ENCODE measurements at regions not wholly inside any gene's neighbourhood (a gene's known extent, or its start where the extent isn't known, plus 50 kb on each side); places are given as distances from the start of the nearest gene placed in this dataset.

GRCh38 chr6:4396044-4396443, 260.7 kb upstream of the ECI2 start:
- H3K27ac ChIP-seq (ENCODE audit: insufficient read depth in 1 of 2, low read depth in 1 of 2, low read length in 2 of 2, poor library complexity in 1 of 2, severe bottlenecking in 2 of 2), result no peak overlapping the region
- no peak for DNase-seq
- POLR2A ChIA-PET, result no interaction called here
- WGBS (ENCODE audit: insufficient coverage), result no CpG with 5 or more reads among the region's 2 CpGs
- no peaks in the 10 kb centered on the region for H3K36me3 ChIP-seq (ENCODE audit: control insufficient read depth in 4 of 4, insufficient read depth in 4 of 4, low read length in 3 of 4)
- H3K27me3 ChIP-seq (replicated peaks in 2 of 5; ENCODE audit: control insufficient read depth in 4 of 5, insufficient read depth in 5 of 5, low read length in 4 of 5), result no peaks in the 10 kb centered on the region
- peaks cover 0 to 3% (median 0%) of the 10 kb centered on the region in 5 experiments for H3K9me3 ChIP-seq (ENCODE audit: control extremely low read depth in 1 of 5, control insufficient read depth in 4 of 5, insufficient read depth in 2 of 5, low read depth in 1 of 5, low read length in 4 of 5)
- H3K4me3 ChIP-seq (ENCODE audit: control insufficient read depth in 1 of 7, extremely low read depth in 1 of 7, insufficient read depth in 4 of 7, low read depth in 2 of 7, low read length in 6 of 7), result no peak overlapping the region
- CTCF ChIA-PET, result no interaction called here
- no peaks in the 10 kb centered on the region for H3K4me1 ChIP-seq (ENCODE audit: control extremely low read depth in 1 of 4, control insufficient read depth in 4 of 4, insufficient read depth in 4 of 4, low read length in 3 of 4)

DNA sequence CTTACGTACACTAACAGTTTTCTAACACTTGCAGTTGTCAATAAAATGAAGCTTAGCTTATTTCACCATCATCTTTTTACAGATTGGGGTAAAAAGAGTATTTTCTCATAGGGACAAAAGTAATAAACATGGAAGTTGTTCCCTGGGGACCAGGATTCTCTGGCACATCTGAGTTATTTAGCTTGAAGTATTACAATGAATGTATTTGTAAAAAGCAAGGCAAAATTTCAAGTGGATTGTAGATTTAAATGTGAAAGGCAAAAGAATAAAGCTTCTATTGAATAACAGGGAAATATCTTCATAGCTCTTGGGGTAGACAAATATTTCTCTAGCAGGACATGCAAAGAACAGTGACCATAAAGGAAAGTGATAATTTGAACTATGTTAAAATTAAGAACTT, 260.0 kb upstream of the ECI2 start:
- Histone ChIP-seq H3K4me1 (ENCODE audit: control extremely low read depth in 1 of 4, control insufficient read depth in 4 of 4, insufficient read depth in 4 of 4, low read length in 3 of 4) (no peaks in the 10 kb centered on the region), H3K27ac (ENCODE audit: insufficient read depth in 1 of 2, low read depth in 1 of 2, low read length in 2 of 2, poor library complexity in 1 of 2, severe bottlenecking in 2 of 2) (no peak overlapping the region), H3K36me3 (ENCODE audit: control insufficient read depth in 4 of 4, insufficient read depth in 4 of 4, low read length in 3 of 4) (no peaks in the 10 kb centered on the region), H3K4me3 (ENCODE audit: control insufficient read depth in 1 of 7, extremely low read depth in 1 of 7, insufficient read depth in 4 of 7, low read depth in 2 of 7, low read length in 6 of 7) (no peak overlapping the region), H3K9me3 (ENCODE audit: control extremely low read depth in 1 of 5, control insufficient read depth in 4 of 5, insufficient read depth in 2 of 5, low read depth in 1 of 5, low read length in 4 of 5) (peaks cover 0 to 3% (median 0%) of the 10 kb centered on the region in 5 experiments), H3K27me3 (replicated peaks in 2 of 5; ENCODE audit: control insufficient read depth in 4 of 5, insufficient read depth in 5 of 5, low read length in 4 of 5) (no peaks in the 10 kb centered on the region)
- ChIA-PET POLR2A (no interaction called here), CTCF (no interaction called here)
- no CpG with 5 or more reads among the region's 1 CpG for WGBS (ENCODE audit: insufficient coverage)
- no peak for DNase-seq

- ChIA-PET POLR2A (no interaction called here), CTCF (no interaction called here)
- Histone ChIP-seq H3K27ac (ENCODE audit: insufficient read depth in 1 of 2, low read depth in 1 of 2, low read length in 2 of 2, poor library complexity in 1 of 2, severe bottlenecking in 2 of 2) (no peak overlapping the region), H3K4me3 (ENCODE audit: control insufficient read depth in 1 of 7, extremely low read depth in 1 of 7, insufficient read depth in 4 of 7, low read depth in 2 of 7, low read length in 6 of 7) (no peak overlapping the region), H3K27me3 (replicated peaks in 2 of 5; ENCODE audit: control insufficient read depth in 4 of 5, insufficient read depth in 5 of 5, low read length in 4 of 5) (no peaks in the 10 kb centered on the region), H3K36me3 (ENCODE audit: control insufficient read depth in 4 of 4, insufficient read depth in 4 of 4, low read length in 3 of 4) (no peaks in the 10 kb centered on the region), H3K4me1 (ENCODE audit: control extremely low read depth in 1 of 4, control insufficient read depth in 4 of 4, insufficient read depth in 4 of 4, low read length in 3 of 4) (no peaks in the 10 kb centered on the region), H3K9me3 (ENCODE audit: control extremely low read depth in 1 of 5, control insufficient read depth in 4 of 5, insufficient read depth in 2 of 5, low read depth in 1 of 5, low read length in 4 of 5) (peaks cover 0 to 3% (median 0%) of the 10 kb centered on the region in 5 experiments)
- DNase-seq, result no peak
- 67% methylated on average over 3 of the region's 4 CpGs for WGBS (ENCODE audit: insufficient coverage)
These were observed 259.4 kb upstream of the ECI2 start for GRCh38 chr6:4394786-4395185.

DNA sequence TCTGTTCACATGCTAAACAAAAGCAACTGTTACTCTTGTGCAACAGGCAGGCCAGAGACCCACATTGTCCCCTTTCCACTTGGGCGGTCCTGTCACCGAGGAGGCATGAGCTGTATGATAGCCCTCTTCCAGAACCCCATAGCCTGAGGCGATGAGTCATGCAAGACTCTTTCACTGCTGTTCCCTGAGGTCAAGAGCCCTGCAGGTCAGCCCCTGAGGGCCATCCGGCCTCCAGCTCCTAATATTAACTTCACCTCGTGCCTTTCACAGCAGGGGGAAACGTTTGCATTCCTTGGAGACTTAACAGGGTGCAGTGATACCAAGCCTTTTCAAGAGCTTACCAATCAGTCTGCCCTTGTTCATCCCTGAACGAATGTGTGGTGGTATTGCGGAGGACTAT, 253.3 kb upstream of the ECI2 start:
- no peaks in the 10 kb centered on the region for H3K27me3 ChIP-seq (replicated peaks in 2 of 5; ENCODE audit: control insufficient read depth in 4 of 5, insufficient read depth in 5 of 5, low read length in 4 of 5)
- H3K27ac ChIP-seq (ENCODE audit: insufficient read depth in 1 of 2, low read depth in 1 of 2, low read length in 2 of 2, poor library complexity in 1 of 2, severe bottlenecking in 2 of 2), result no peak overlapping the region
- ChIA-PET POLR2A (no interaction called here), CTCF (no interaction called here)
- H3K36me3 ChIP-seq (ENCODE audit: control insufficient read depth in 4 of 4, insufficient read depth in 4 of 4, low read length in 3 of 4), result no peaks in the 10 kb centered on the region
- 86% methylated on average over 7 of the region's 8 CpGs for WGBS (ENCODE audit: insufficient coverage)
- peaks cover under 1 to 19% (median 13%) of the 10 kb centered on the region in 5 experiments for H3K9me3 ChIP-seq (ENCODE audit: control extremely low read depth in 1 of 5, control insufficient read depth in 4 of 5, insufficient read depth in 2 of 5, low read depth in 1 of 5, low read length in 4 of 5)
- no peak for DNase-seq
- no peak overlapping the region for H3K4me3 ChIP-seq (ENCODE audit: control insufficient read depth in 1 of 7, extremely low read depth in 1 of 7, insufficient read depth in 4 of 7, low read depth in 2 of 7, low read length in 6 of 7)
- H3K4me1 ChIP-seq (ENCODE audit: control extremely low read depth in 1 of 4, control insufficient read depth in 4 of 4, insufficient read depth in 4 of 4, low read length in 3 of 4), result no peaks in the 10 kb centered on the region

DNA sequence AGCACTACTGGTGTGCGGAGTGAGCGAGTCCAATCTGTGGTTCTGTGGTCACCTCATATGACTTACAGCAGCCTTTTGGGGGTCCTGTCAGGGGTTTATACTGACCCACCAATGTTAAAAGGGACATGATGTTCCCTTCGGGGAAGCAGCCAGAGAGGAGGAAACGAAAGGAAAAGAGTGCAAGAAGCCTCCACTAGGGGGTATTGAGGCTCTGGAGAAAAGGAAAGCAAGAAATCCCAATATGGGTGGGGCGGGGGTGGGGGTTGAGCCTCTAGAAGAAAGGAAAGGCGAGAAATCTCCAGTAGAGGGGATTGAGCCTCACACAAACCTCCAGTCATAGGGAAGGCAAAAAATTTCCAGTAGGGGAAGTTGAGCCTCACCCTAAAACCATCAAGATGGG, 249.3 kb upstream of the ECI2 start:
- Histone ChIP-seq H3K27ac (ENCODE audit: insufficient read depth in 1 of 2, low read depth in 1 of 2, low read length in 2 of 2, poor library complexity in 1 of 2, severe bottlenecking in 2 of 2) (no peak overlapping the region), H3K4me3 (ENCODE audit: control insufficient read depth in 1 of 7, extremely low read depth in 1 of 7, insufficient read depth in 4 of 7, low read depth in 2 of 7, low read length in 6 of 7) (no peak overlapping the region), H3K27me3 (replicated peaks in 2 of 5; ENCODE audit: control insufficient read depth in 4 of 5, insufficient read depth in 5 of 5, low read length in 4 of 5) (peaks cover 0 to 5% (median 0%) of the 10 kb centered on the region in 5 experiments), H3K4me1 (ENCODE audit: control extremely low read depth in 1 of 4, control insufficient read depth in 4 of 4, insufficient read depth in 4 of 4, low read length in 3 of 4) (no peaks in the 10 kb centered on the region), H3K9me3 (ENCODE audit: control extremely low read depth in 1 of 5, control insufficient read depth in 4 of 5, insufficient read depth in 2 of 5, low read depth in 1 of 5, low read length in 4 of 5) (peaks cover 3 to 26% (median 20%) of the 10 kb centered on the region in 5 experiments), H3K36me3 (ENCODE audit: control insufficient read depth in 4 of 4, insufficient read depth in 4 of 4, low read length in 3 of 4) (no peaks in the 10 kb centered on the region)
- POLR2A ChIA-PET, result no interaction called here
- DNase-seq, result no peak
- CTCF ChIA-PET, result no interaction called here
- WGBS (ENCODE audit: insufficient coverage), result 100% methylated on average over 5 of the region's 6 CpGs

- Histone ChIP-seq H3K27ac (ENCODE audit: insufficient read depth in 1 of 2, low read depth in 1 of 2, low read length in 2 of 2, poor library complexity in 1 of 2, severe bottlenecking in 2 of 2) (no peak overlapping the region), H3K4me3 (ENCODE audit: control insufficient read depth in 1 of 7, extremely low read depth in 1 of 7, insufficient read depth in 4 of 7, low read depth in 2 of 7, low read length in 6 of 7) (no peak overlapping the region), H3K9me3 (ENCODE audit: control extremely low read depth in 1 of 5, control insufficient read depth in 4 of 5, insufficient read depth in 2 of 5, low read depth in 1 of 5, low read length in 4 of 5) (peaks cover 3 to 26% (median 20%) of the 10 kb centered on the region in 5 experiments), H3K4me1 (ENCODE audit: control extremely low read depth in 1 of 4, control insufficient read depth in 4 of 4, insufficient read depth in 4 of 4, low read length in 3 of 4) (no peaks in the 10 kb centered on the region), H3K27me3 (replicated peaks in 2 of 5; ENCODE audit: control insufficient read depth in 4 of 5, insufficient read depth in 5 of 5, low read length in 4 of 5) (peaks cover 0 to 5% (median 0%) of the 10 kb centered on the region in 5 experiments), H3K36me3 (ENCODE audit: control insufficient read depth in 4 of 4, insufficient read depth in 4 of 4, low read length in 3 of 4) (no peaks in the 10 kb centered on the region)
- DNase-seq, result no peak
- 97% methylated on average over 9 of the region's 11 CpGs for WGBS (ENCODE audit: insufficient coverage)
- ChIA-PET CTCF (no interaction called here), POLR2A (no interaction called here)
These were observed 248.7 kb upstream of the ECI2 start for GRCh38 chr6:4383910-4384638.

DNA sequence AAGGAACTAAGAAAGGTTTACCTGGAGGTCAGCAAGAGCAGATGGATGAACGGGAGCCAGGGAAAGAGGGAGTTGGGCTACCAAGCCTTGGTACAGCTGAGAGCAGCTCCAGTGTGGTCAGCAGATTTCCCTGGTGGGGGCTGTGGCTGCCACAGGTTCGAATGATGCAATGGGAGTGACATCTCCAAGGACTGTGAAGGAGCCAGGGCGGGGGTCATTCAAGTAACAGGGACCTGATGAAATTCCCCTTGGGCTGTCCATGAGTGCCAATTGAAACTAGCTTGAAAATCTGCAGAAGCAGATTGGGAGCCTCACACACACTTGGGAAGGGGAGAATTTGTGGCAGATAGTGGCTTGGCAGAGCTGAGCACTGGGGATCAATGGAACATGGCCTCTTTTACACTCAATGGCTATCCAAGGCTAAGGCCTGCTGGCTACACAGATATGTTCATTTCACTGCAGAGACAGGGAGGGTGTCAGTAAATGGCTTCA, 247.0 kb upstream of the ECI2 start:
- Histone ChIP-seq H3K9me3 (ENCODE audit: control extremely low read depth in 1 of 5, control insufficient read depth in 4 of 5, insufficient read depth in 2 of 5, low read depth in 1 of 5, low read length in 4 of 5) (peaks cover 3 to 26% (median 20%) of the 10 kb centered on the region in 5 experiments), H3K36me3 (ENCODE audit: control insufficient read depth in 4 of 4, insufficient read depth in 4 of 4, low read length in 3 of 4) (no peaks in the 10 kb centered on the region), H3K4me1 (ENCODE audit: control extremely low read depth in 1 of 4, control insufficient read depth in 4 of 4, insufficient read depth in 4 of 4, low read length in 3 of 4) (no peaks in the 10 kb centered on the region), H3K4me3 (ENCODE audit: control insufficient read depth in 1 of 7, extremely low read depth in 1 of 7, insufficient read depth in 4 of 7, low read depth in 2 of 7, low read length in 6 of 7) (no peak overlapping the region), H3K27me3 (replicated peaks in 2 of 5; ENCODE audit: control insufficient read depth in 4 of 5, insufficient read depth in 5 of 5, low read length in 4 of 5) (peaks cover 0 to 5% (median 4%) of the 10 kb centered on the region in 5 experiments), H3K27ac (ENCODE audit: insufficient read depth in 1 of 2, low read depth in 1 of 2, low read length in 2 of 2, poor library complexity in 1 of 2, severe bottlenecking in 2 of 2) (no peak overlapping the region)
- CTCF ChIA-PET, result interaction anchor here (0.6 kb wide), 1 partner anchor 268 kb away, joined by 3 read pairs; no protein-coding TSS in a partner anchor
- DNase-seq, result no peak
- WGBS (ENCODE audit: insufficient coverage), result 100% methylated on average over 3 of the region's 3 CpGs
- POLR2A ChIA-PET, result no interaction called here
